HCT116 (cell line): ENCODE measurements at regions not wholly inside any gene's neighbourhood (a gene's known extent, or its start where the extent isn't known, plus 50 kb on each side); places are given as distances from the start of the nearest gene placed in this dataset.

Experiments used
- ATAC-seq: fragments of 200-7000 bp; cut with Tn5 transposase; 2 replicates; pipeline ENCODE4 v1.9.1; 2020; ENCODE audit warnings: mild to moderate bottlenecking, moderate library complexity
- BruUV-seq: library from RNA; stranded (reverse); fragments of 400-500 nt; replicated peaks from 2 replicates; lab custom pipeline; 2021; lab: Mats Ljungman, UMichigan
- CTCF ChIA-PET: fragments of 300-600 bp; sonication (Branson Sonifier 250); formaldehyde crosslinking; loops from one replicate; lab custom pipeline; 2021; ENCODE audit warnings: antibody characterized with exemption; lab: Charles Lee
- POLR2A ChIA-PET: fragments of 300-600, 350-600 bp; sonication (Branson Sonifier 250); formaldehyde crosslinking; loops from one replicate; lab custom pipeline; 2021; ENCODE audit warnings: antibody characterized with exemption; lab: Charles Lee
- RAD21 ChIA-PET, 2 experiments: fragments of 300-600 bp; sonication (Branson Sonifier 250); formaldehyde crosslinking; loops; one replicate each; lab custom pipeline; 2023; ENCODE audit warnings: low total read pairs in 2 of 2; ENCODE audit not compliant: uncharacterized antibody in 2 of 2, unreplicated experiment in 2 of 2, low non-redundant PET in 1 of 2; lab: Charles Lee
- DNase-seq: peaks from one replicate; pipeline ENCODE4 v3.0.0-alpha.2; 2010; ENCODE audit warnings: low read depth, low spot score
- H2AFZ ChIP-seq: fragments of 200-600 bp; shearing (Covaris generic), sonication (generic); 2 replicates; pipeline ENCODE4 v1.6.1; 2017; ENCODE audit warnings: low read depth, mixed run types, mixed read lengths, antibody characterized with exemption, low read length; ENCODE audit not compliant: poor library complexity, severe bottlenecking
- H3K27ac ChIP-seq: 2 replicates; pipeline ENCODE4 v1.5.1; 2012; ENCODE audit warnings: low read depth, low read length
- H3K27me3 ChIP-seq: fragments of 200-600 bp; sonication (generic); 2 replicates; pipeline ENCODE4 v1.6.1; 2016; ENCODE audit warnings: mixed run types, low read length, mixed read lengths; ENCODE audit not compliant: insufficient read depth
- H3K36me3 ChIP-seq, 2 experiments: fragments of 200-500 bp in 1 of 2; fragments of 200-600 bp in 1 of 2; sonication (Bioruptor generic) in 1 of 2; sonication (generic) in 1 of 2; 2 replicates each; pipeline versions ENCODE4 v1.5.1 to v1.6.1; 2014 to 2016; ENCODE audit warnings: low read length in 2 of 2, inconsistent platforms in 1 of 2, mixed read lengths in 1 of 2, mixed run types in 1 of 2; ENCODE audit not compliant: insufficient read depth in 2 of 2, control insufficient read depth in 1 of 2
- H3K4me1 ChIP-seq, 2 experiments: fragments of 200-600 bp in 1 of 2; sonication (generic) in 1 of 2; 2 replicates each; pipeline versions ENCODE4 v1.5.1 to v1.6.1; 2012 to 2017; ENCODE audit warnings: low read length in 2 of 2, inconsistent platforms in 1 of 2, mild to moderate bottlenecking in 1 of 2, mixed read lengths in 1 of 2, mixed run types in 1 of 2, moderate library complexity in 1 of 2; ENCODE audit not compliant: insufficient read depth in 2 of 2, control insufficient read depth in 1 of 2
- H3K4me2 ChIP-seq: fragments of 200-600 bp; sonication (generic); 2 replicates; pipeline ENCODE4 v1.6.1; 2017; ENCODE audit warnings: mixed run types, low read length, mixed read lengths
- H3K4me3 ChIP-seq, 2 experiments: fragments of 200-600 bp in 1 of 2; sonication (generic) in 1 of 2; replicated peaks in 1 of 2; 2 replicates each; pipeline ENCODE4 v1.5.1; 2011 to 2016; ENCODE audit warnings: low read length in 2 of 2, control low read depth in 1 of 2, low read depth in 1 of 2, mild to moderate bottlenecking in 1 of 2, mixed read lengths in 1 of 2, mixed run types in 1 of 2
- H3K79me2 ChIP-seq: fragments of 200-600 bp; sonication (generic); 2 replicates; pipeline ENCODE4 v1.6.1; 2017; ENCODE audit warnings: mild to moderate bottlenecking, mixed run types, low read length, moderate library complexity, mixed read lengths; ENCODE audit not compliant: insufficient read depth
- H3K9ac ChIP-seq: fragments of 200-600 bp; sonication (generic); 2 replicates; pipeline ENCODE4 v1.6.1; 2016; ENCODE audit warnings: low read length, mixed read lengths
- H3K9me2 ChIP-seq: fragments of 200-600 bp; sonication (generic), shearing (Covaris generic); 2 replicates; pipeline ENCODE4 v1.6.1; 2017; ENCODE audit warnings: mixed run types, mild to moderate bottlenecking, moderate library complexity; ENCODE audit not compliant: insufficient read depth
- H3K9me3 ChIP-seq, 2 experiments: fragments of 200-500 bp in 1 of 2; fragments of 200-600 bp in 1 of 2; sonication (Bioruptor generic) in 1 of 2; sonication (generic) in 1 of 2; 2 replicates each; pipeline ENCODE4 v1.6.1; 2014 to 2017; ENCODE audit warnings: low read length in 2 of 2, mixed read lengths in 2 of 2, inconsistent platforms in 1 of 2, low read depth in 1 of 2, mild to moderate bottlenecking in 1 of 2, mixed run types in 1 of 2, moderate library complexity in 1 of 2; ENCODE audit not compliant: control insufficient read depth in 1 of 2, insufficient read depth in 1 of 2
- H4K20me1 ChIP-seq: fragments of 200-600 bp; sonication (generic), shearing (Covaris generic); 2 replicates; pipeline ENCODE4 v1.6.1; 2017; ENCODE audit warnings: mixed run types, mild to moderate bottlenecking, moderate library complexity; ENCODE audit not compliant: insufficient read depth
- ATF3 ChIP-seq: IDR thresholded peaks from 2 replicates; pipeline ENCODE4 v1.6.1; 2012
- CBX3 ChIP-seq: IDR thresholded peaks from 2 replicates; pipeline ENCODE4 v1.6.1; 2012; ENCODE audit warnings: low read depth
- CTCF ChIP-seq, 3 experiments: fragments of 200-600 bp in 1 of 3; sonication (generic) in 1 of 3; IDR thresholded peaks in 2 of 3; conservative IDR thresholded peaks in 1 of 3; 2 replicates each; pipeline ENCODE4 v1.5.1; 2012 to 2017; ENCODE audit warnings: low read depth in 2 of 3, low read length in 2 of 3, antibody characterized with exemption in 1 of 3, borderline replicate concordance in 1 of 3, control low read depth in 1 of 3, mild to moderate bottlenecking in 1 of 3, mixed read lengths in 1 of 3, mixed run types in 1 of 3, moderate library complexity in 1 of 3; ENCODE audit not compliant: insufficient read depth in 1 of 3
- FOSL1 ChIP-seq: IDR thresholded peaks from 2 replicates; pipeline ENCODE4 v1.6.1; 2012; ENCODE audit warnings: low read depth
- JUND ChIP-seq: IDR thresholded peaks from 2 replicates; pipeline ENCODE4 v1.6.1; 2012
- POLR2A ChIP-seq: IDR thresholded peaks from 2 replicates; pipeline ENCODE4 v1.7.0; 2011; ENCODE audit warnings: borderline replicate concordance; ENCODE audit not compliant: insufficient read depth, insufficient read length; ENCODE audit errors: extremely low read depth
- POLR2AphosphoS5 ChIP-seq: IDR thresholded peaks from 2 replicates; pipeline ENCODE4 v1.6.1; 2011; ENCODE audit warnings: mild to moderate bottlenecking, low read depth, low read length, moderate library complexity
- SIN3A ChIP-seq: IDR thresholded peaks from 2 replicates; pipeline ENCODE4 v1.6.1; 2012; ENCODE audit warnings: low read depth
- SP1 ChIP-seq: IDR thresholded peaks from 2 replicates; pipeline ENCODE4 v1.6.1; 2012; ENCODE audit warnings: low read depth
- TCF7L2 ChIP-seq: IDR thresholded peaks from 2 replicates; pipeline ENCODE4 v1.7.0; 2011; ENCODE audit warnings: borderline replicate concordance, inconsistent platforms; ENCODE audit not compliant: insufficient read depth, insufficient read length; ENCODE audit errors: extremely low read depth
- ZNF274 ChIP-seq: fragments of 200-500 bp; sonication (Bioruptor generic); IDR thresholded peaks from 2 replicates; pipeline ENCODE4 v1.6.1; 2014; ENCODE audit warnings: mild to moderate bottlenecking, low read depth, low read length, inconsistent platforms
- intact Hi-C: fragments of 100-400 bp; cut with micrococcal nuclease; formaldehyde crosslinking; loops from 2 replicates; pipeline ENCODE4 v1.10.0; 2022

GRCh38 chr13:69331245-69331644, 776.4 kb upstream of the ATXN8OS start:
- H3K9me3 ChIP-seq, result 0 out of 4 replicates have a peak, but pooled peaks cover 3 to 5% of the 10 kb centered on the region in 2 experiments
- TF ChIP-seq SP1 (no peak), POLR2A (no peak), SIN3A (no peak), CTCF (IDR thresholded peaks at IDR 0.05 in 2 of 3, conservative IDR thresholded peaks at IDR 0.05 in 1 of 3; ENCODE audit: borderline replicate concordance in 1 of 3, insufficient read depth in 1 of 3, low read depth in 2 of 3, low read length in 2 of 3) (no peak), ZNF274 (no peak), TCF7L2 (no peak), FOSL1 (no peak), CBX3 (no peak), JUND (no peak), ATF3 (no peak), POLR2AphosphoS5 (no peak)
- TF ChIP-seq, all 23 proteins: peak for 0
- Histone ChIP-seq H3K4me3 (no peak overlapping the region), H3K27me3 (no peaks in the 10 kb centered on the region), H3K9me2 (no peaks in the 10 kb centered on the region), H3K4me2 (no peak overlapping the region), H2AFZ (no peak overlapping the region), H3K27ac (no peak overlapping the region), H3K36me3 (no peaks in the 10 kb centered on the region), H4K20me1 (no peaks in the 10 kb centered on the region), H3K79me2 (no peaks in the 10 kb centered on the region), H3K4me1 (no peaks in the 10 kb centered on the region), H3K9ac (no peak overlapping the region)
- CTCF ChIA-PET, result no interaction called here
- POLR2A ChIA-PET, result no interaction called here
- DNase-seq, result no peak
- no peak for ATAC-seq
- BruUV-seq, result no TSS peak
- intact Hi-C loops, result no loop called here
- RAD21 ChIA-PET, result no interaction called here
